ENCODE measurements at regions not wholly inside any gene's neighbourhood (a gene's known extent, or its start where the extent isn't known, plus 50 kb on each side); places are given as distances from the start of the nearest gene placed in this dataset.

GRCh38 chr4:43458293-43458692 lies 565.8 kb downstream of the GRXCR1 start:
- no peaks in the 10 kb centered on the region for H3K27me3 ChIP-seq (ENCODE audit: insufficient read depth, low read length)
- no peak overlapping the region for H4K8ac ChIP-seq (ENCODE audit: low read depth, low read length)
- H2BK12ac ChIP-seq (ENCODE audit: low read length): no peak overlapping the region
- no peak overlapping the region for H2BK5ac ChIP-seq (ENCODE audit: low read depth, low read length, poor library complexity)
- H3K36me3 ChIP-seq (ENCODE audit: control insufficient read depth in 1 of 2, insufficient read depth in 2 of 2, low read length in 2 of 2): no peaks in the 10 kb centered on the region
- H3K23ac ChIP-seq (ENCODE audit: low read length): no peak overlapping the region
- no peaks in the 10 kb centered on the region for H3K79me1 ChIP-seq (ENCODE audit: low read length)
- no peak overlapping the region for H2BK120ac ChIP-seq (ENCODE audit: insufficient read depth, low read length, poor library complexity)
- no peak overlapping the region for H4K91ac ChIP-seq (ENCODE audit: low read depth, low read length)
- peak in 1 of 2 donors; percentile 28 for DNase-seq
- H3K9ac ChIP-seq (ENCODE audit: low read length): no peak overlapping the region
- no peaks in the 10 kb centered on the region for H3K9me3 ChIP-seq (ENCODE audit: insufficient read depth, low read depth, low read length)
- H2AFZ ChIP-seq (ENCODE audit: insufficient read depth, low read length, poor library complexity): no peak overlapping the region
- no peak overlapping the region for H3K14ac ChIP-seq (ENCODE audit: low read length)
- H3K79me2 ChIP-seq (ENCODE audit: control insufficient read depth, insufficient read depth, low read length, poor library complexity): no peaks in the 10 kb centered on the region
- no peak overlapping the region for H2AK5ac ChIP-seq (ENCODE audit: low read length)
- no peak overlapping the region for H4K12ac ChIP-seq (ENCODE audit: low read depth, low read length)
- no peak overlapping the region for H3K27ac ChIP-seq (ENCODE audit: low read depth, low read length)
- H3K4me3 ChIP-seq (ENCODE audit: low read depth, low read length): no peak overlapping the region
- no peak overlapping the region for H3K4me2 ChIP-seq (ENCODE audit: low read length)
- no CpG with 5 or more reads among the region's 4 CpGs for WGBS (ENCODE audit: extremely low coverage, insufficient coverage, insufficient read length)
- no peak overlapping the region for H3K4ac ChIP-seq (ENCODE audit: low read depth, low read length)
- H3K4me1 ChIP-seq (ENCODE audit: control insufficient read depth in 1 of 2, insufficient read depth in 2 of 2, low read length in 2 of 2): peaks cover 0 to 2% of the 10 kb centered on the region in 2 experiments
- no peak overlapping the region for H3K18ac ChIP-seq (ENCODE audit: low read length)

GRCh38 chr4:43471950-43472349 lies 579.4 kb downstream of the GRXCR1 start:
- WGBS (ENCODE audit: extremely low coverage, insufficient coverage, insufficient read length): no CpG with 5 or more reads among the region's 5 CpGs
- no peak for DNase-seq
- H2AK5ac ChIP-seq (ENCODE audit: low read length): no peak overlapping the region
- no peak overlapping the region for H2AFZ ChIP-seq (ENCODE audit: insufficient read depth, low read length, poor library complexity)
- H3K4me1 ChIP-seq (ENCODE audit: control insufficient read depth in 1 of 2, insufficient read depth in 2 of 2, low read length in 2 of 2): no peaks in the 10 kb centered on the region
- H3K36me3 ChIP-seq (ENCODE audit: control insufficient read depth in 1 of 2, insufficient read depth in 2 of 2, low read length in 2 of 2): no peaks in the 10 kb centered on the region
- no peaks in the 10 kb centered on the region for H3K79me2 ChIP-seq (ENCODE audit: control insufficient read depth, insufficient read depth, low read length, poor library complexity)
- no peak overlapping the region for H3K18ac ChIP-seq (ENCODE audit: low read length)
- H3K4ac ChIP-seq (ENCODE audit: low read depth, low read length): no peak overlapping the region
- no peak overlapping the region for H2BK120ac ChIP-seq (ENCODE audit: insufficient read depth, low read length, poor library complexity)
- H3K4me2 ChIP-seq (ENCODE audit: low read length): no peak overlapping the region
- no peak overlapping the region for H3K14ac ChIP-seq (ENCODE audit: low read length)
- H3K23ac ChIP-seq (ENCODE audit: low read length): no peak overlapping the region
- H3K4me3 ChIP-seq (ENCODE audit: low read depth, low read length): no peak overlapping the region
- no peak overlapping the region for H4K8ac ChIP-seq (ENCODE audit: low read depth, low read length)
- H3K9ac ChIP-seq (ENCODE audit: low read length): no peak overlapping the region
- H2BK5ac ChIP-seq (ENCODE audit: low read depth, low read length, poor library complexity): no peak overlapping the region
- H4K12ac ChIP-seq (ENCODE audit: low read depth, low read length): no peak overlapping the region
- peaks cover 2% of the 10 kb centered on the region for H3K9me3 ChIP-seq (ENCODE audit: insufficient read depth, low read depth, low read length)
- H3K27ac ChIP-seq (ENCODE audit: low read depth, low read length): no peak overlapping the region
- H3K27me3 ChIP-seq (ENCODE audit: insufficient read depth, low read length): no peaks in the 10 kb centered on the region
- no peak overlapping the region for H4K91ac ChIP-seq (ENCODE audit: low read depth, low read length)
- H2BK12ac ChIP-seq (ENCODE audit: low read length): no peak overlapping the region
- no peaks in the 10 kb centered on the region for H3K79me1 ChIP-seq (ENCODE audit: low read length)

- Histone ChIP-seq H3K36me3 (ENCODE audit: control insufficient read depth in 1 of 2, insufficient read depth in 2 of 2, low read length in 2 of 2) (no peaks in the 10 kb centered on the region), H3K79me2 (ENCODE audit: control insufficient read depth, insufficient read depth, low read length, poor library complexity) (no peaks in the 10 kb centered on the region), H3K4me2 (ENCODE audit: low read length) (no peak overlapping the region), H3K27ac (ENCODE audit: low read depth, low read length) (no peak overlapping the region), H2BK12ac (ENCODE audit: low read length) (no peak overlapping the region), H3K79me1 (ENCODE audit: low read length) (no peaks in the 10 kb centered on the region), H4K12ac (ENCODE audit: low read depth, low read length) (no peak overlapping the region), H4K8ac (ENCODE audit: low read depth, low read length) (no peak overlapping the region), H2AFZ (ENCODE audit: insufficient read depth, low read length, poor library complexity) (no peak overlapping the region), H3K9me3 (ENCODE audit: insufficient read depth, low read depth, low read length) (no peaks in the 10 kb centered on the region), H2BK5ac (ENCODE audit: low read depth, low read length, poor library complexity) (no peak overlapping the region), H3K14ac (ENCODE audit: low read length) (no peak overlapping the region), H3K27me3 (ENCODE audit: insufficient read depth, low read length) (no peaks in the 10 kb centered on the region), H3K18ac (ENCODE audit: low read length) (no peak overlapping the region), H3K4me3 (ENCODE audit: low read depth, low read length) (no peak overlapping the region), H3K4ac (ENCODE audit: low read depth, low read length) (no peak overlapping the region), H4K91ac (ENCODE audit: low read depth, low read length) (no peak overlapping the region), H3K4me1 (ENCODE audit: control insufficient read depth in 1 of 2, insufficient read depth in 2 of 2, low read length in 2 of 2) (no peaks in the 10 kb centered on the region), H2BK120ac (ENCODE audit: insufficient read depth, low read length, poor library complexity) (no peak overlapping the region), H3K9ac (ENCODE audit: low read length) (no peak overlapping the region), H3K23ac (ENCODE audit: low read length) (no peak overlapping the region), H2AK5ac (ENCODE audit: low read length) (no peak overlapping the region)
- no peak for DNase-seq
- WGBS (ENCODE audit: extremely low coverage, insufficient coverage, insufficient read length): no CpG with 5 or more reads among the region's 1 CpG
Observed at GRCh38 chr4:43481526-43481925, 589.0 kb downstream of the GRXCR1 start.

- Histone ChIP-seq H2BK12ac (ENCODE audit: low read length) (no peak overlapping the region), H3K79me1 (ENCODE audit: low read length) (no peaks in the 10 kb centered on the region), H3K4me3 (ENCODE audit: low read depth, low read length) (no peak overlapping the region), H3K27me3 (ENCODE audit: insufficient read depth, low read length) (no peaks in the 10 kb centered on the region), H3K4me2 (ENCODE audit: low read length) (no peak overlapping the region), H3K9ac (ENCODE audit: low read length) (no peak overlapping the region), H3K4ac (ENCODE audit: low read depth, low read length) (no peak overlapping the region), H3K23ac (ENCODE audit: low read length) (no peak overlapping the region), H2AFZ (ENCODE audit: insufficient read depth, low read length, poor library complexity) (no peak overlapping the region), H3K27ac (ENCODE audit: low read depth, low read length) (no peak overlapping the region), H3K79me2 (ENCODE audit: control insufficient read depth, insufficient read depth, low read length, poor library complexity) (no peaks in the 10 kb centered on the region), H3K36me3 (ENCODE audit: control insufficient read depth in 1 of 2, insufficient read depth in 2 of 2, low read length in 2 of 2) (no peaks in the 10 kb centered on the region), H4K12ac (ENCODE audit: low read depth, low read length) (no peak overlapping the region), H2BK5ac (ENCODE audit: low read depth, low read length, poor library complexity) (no peak overlapping the region), H2BK120ac (ENCODE audit: insufficient read depth, low read length, poor library complexity) (no peak overlapping the region), H3K4me1 (ENCODE audit: control insufficient read depth in 1 of 2, insufficient read depth in 2 of 2, low read length in 2 of 2) (no peaks in the 10 kb centered on the region), H2AK5ac (ENCODE audit: low read length) (no peak overlapping the region), H3K18ac (ENCODE audit: low read length) (no peak overlapping the region), H4K8ac (ENCODE audit: low read depth, low read length) (no peak overlapping the region), H3K9me3 (ENCODE audit: insufficient read depth, low read depth, low read length) (no peaks in the 10 kb centered on the region), H4K91ac (ENCODE audit: low read depth, low read length) (no peak overlapping the region), H3K14ac (ENCODE audit: low read length) (no peak overlapping the region)
- no peak for DNase-seq
- no CpG with 5 or more reads among the region's 4 CpGs for WGBS (ENCODE audit: extremely low coverage, insufficient coverage, insufficient read length)
Observed at GRCh38 chr4:43485196-43485595, 592.7 kb downstream of the GRXCR1 start.

Data from trophoblast cell (in vitro differentiated cells and primary cell).